ENCODE measurements at regions not wholly inside any gene's neighbourhood (a gene's known extent, or its start where the extent isn't known, plus 50 kb on each side); places are given as distances from the start of the nearest gene placed in this dataset.

- WGBS (ENCODE audit: insufficient coverage, insufficient replicate concordance, low lambda C conversion rate, missing lambda C conversion rate), result 25% methylated on average over 2 of the region's 2 CpGs
Observed at GRCh38 chr5:164577201-164577600, 1071.8 kb downstream of the MAT2B start.

More at GRCh38 chr5:164577201-164577600, 1071.8 kb downstream of the MAT2B start:
- Histone ChIP-seq H3K4me3 (no peak overlapping the region), H3K4me2 (ENCODE audit: control insufficient read depth, insufficient read depth) (no peak overlapping the region), H2AFZ (ENCODE audit: control insufficient read depth, low read depth, low read length) (no peak overlapping the region), H3K9me3 (replicated peaks; ENCODE audit: control insufficient read depth, insufficient read depth, low read length) (no peaks in the 10 kb centered on the region), H3K36me3 (ENCODE audit: control insufficient read depth in 2 of 2, insufficient read depth in 2 of 2, low read length in 1 of 2) (no peaks in the 10 kb centered on the region), H4K20me1 (ENCODE audit: control insufficient read depth, insufficient read depth) (no peaks in the 10 kb centered on the region), H3K4me1 (ENCODE audit: control insufficient read depth, insufficient read depth, low read length) (no peaks in the 10 kb centered on the region), H3K9ac (ENCODE audit: control insufficient read depth, insufficient read depth, low read length) (no peak overlapping the region), H3K27ac (ENCODE audit: control insufficient read depth, insufficient read depth) (no peak overlapping the region), H3K79me2 (ENCODE audit: control insufficient read depth, insufficient read depth, low read length) (no peaks in the 10 kb centered on the region), H3K27me3 (replicated peaks in 1 of 2; ENCODE audit: control insufficient read depth in 2 of 2, insufficient read depth in 2 of 2, low read length in 1 of 2) (no peaks in the 10 kb centered on the region)
- in situ Hi-C loops (cut with MboI) (no loop called here), intact Hi-C loops (cut with micrococcal nuclease; ENCODE audit: unreplicated experiment) (no loop called here)
- ChIA-PET RAD21 (ENCODE audit: unreplicated experiment) (no interaction called here), POLR2A (no interaction called here), SMC1A (ENCODE audit: uncharacterized antibody, unreplicated experiment) (interaction anchor here (1.3 kb wide), 1 partner anchor 33 kb away, joined by 3 read pairs; no protein-coding TSS in a partner anchor), CTCF (interaction anchor here (1.3 kb wide), 1 partner anchor 20 kb away, joined by 5 read pairs; no protein-coding TSS in a partner anchor)
- TF ChIP-seq IKZF2 (IDR thresholded peaks at IDR 0.05) (no peak), FOXM1 (IDR thresholded peaks at IDR 0.05; ENCODE audit: low read depth, low read length) (no peak), SMC3 (IDR thresholded peaks at IDR 0.05; ENCODE audit: borderline replicate concordance, low read length) (no peak), BHLHE40 (IDR thresholded peaks at IDR 0.05; ENCODE audit: borderline replicate concordance in 1 of 2, low read depth in 2 of 2, low read length in 1 of 2) (no peak), IRF4 (IDR thresholded peaks at IDR 0.05; ENCODE audit: low read depth, low read length) (no peak), NR2C2 (IDR thresholded peaks at IDR 0.05; ENCODE audit: borderline replicate concordance, control insufficient read depth, insufficient read length, low read depth) (no peak), PKNOX1 (IDR thresholded peaks at IDR 0.05) (no peak), ZSCAN29 (IDR thresholded peaks at IDR 0.05) (no peak), SUPT20H (IDR thresholded peaks at IDR 0.05; ENCODE audit: borderline replicate concordance, control insufficient read depth, low read depth, low read length) (no peak), CHD1 (IDR thresholded peaks at IDR 0.05; ENCODE audit: low read depth, low read length) (no peak), SMAD1 (IDR thresholded peaks at IDR 0.05; ENCODE audit: low read depth, partially characterized antibody) (no peak), EP300 (IDR thresholded peaks at IDR 0.05; ENCODE audit: borderline replicate concordance in 1 of 2, control insufficient read depth in 1 of 2, low read depth in 2 of 2, low read length in 2 of 2) (no peak), ZNF217 (IDR thresholded peaks at IDR 0.05) (no peak), ATF7 (IDR thresholded peaks at IDR 0.05; ENCODE audit: low read depth) (no peak), GABPA (IDR thresholded peaks at IDR 0.05; ENCODE audit: low read depth) (no peak)
- no TSS peak for BruUV-seq (replicated peaks)
- no peak for DNase-seq (ENCODE audit: low read depth, low spot score)
- no peak for FAIRE-seq
- ATAC-seq, result no peak

Measured in GM12878 (cell line).